Psoas muscle (tissue), 7 donors: ENCODE measurements at regions not wholly inside any gene's neighbourhood (a gene's known extent, or its start where the extent isn't known, plus 50 kb on each side); places are given as distances from the start of the nearest gene placed in this dataset.
"Not testable (repeated sequence)": the region's sequence is repeated elsewhere in the genome, so short reads cannot be mapped to it uniquely, and the experiment has no call there.

ENCODE experiments used
- ATAC-seq, 4 donors: fragments of 200-7000 bp; cut with Tn5 transposase; one replicate each; pipeline ENCODE4 v1.9.1; 2020; ENCODE audit warnings: moderate library complexity in 3 of 4, mild to moderate bottlenecking in 2 of 4
- DNase-seq, 2 donors: peaks; one replicate each; pipeline ENCODE4 v3.0.0-alpha.2; 2020
- H3K27ac ChIP-seq: fragments of 200-600 bp; one replicate; pipeline ENCODE4 v1.8.0; 2022
- H3K27me3 ChIP-seq, 3 donors: fragments of 200-600 bp in 1 of 3; one replicate each; pipeline versions ENCODE4 v1.6.1 to v1.8.0; 2013 to 2022; ENCODE audit warnings: low read length in 2 of 3, mild to moderate bottlenecking in 2 of 3, moderate library complexity in 1 of 3; ENCODE audit not compliant: insufficient read depth in 3 of 3
- H3K36me3 ChIP-seq, 2 donors: fragments of 200-600 bp in 1 of 2; one replicate each; pipeline versions ENCODE4 v1.6.1 to v1.8.0; 2013 to 2022; ENCODE audit warnings: low read depth in 1 of 2, mild to moderate bottlenecking in 1 of 2, moderate library complexity in 1 of 2; ENCODE audit not compliant: insufficient read depth in 1 of 2
- H3K4me1 ChIP-seq: fragments of 200-600 bp; one replicate; pipeline ENCODE4 v1.8.0; 2022
- H3K4me3 ChIP-seq: fragments of 200-600 bp; one replicate; pipeline ENCODE4 v1.8.0; 2022; ENCODE audit warnings: mild to moderate bottlenecking
- H3K9me3 ChIP-seq: fragments of 200-600 bp; one replicate; pipeline ENCODE4 v1.8.0; 2022
- WGBS, 3 donors: extraction: QIAGEN DNeasy Blood & Tissue Kit; methylation state at CpG; one replicate each; pipeline versions ENCODE4 v1.1.6 to v1.1.7; 2013; 5-methylcytosine and 5-hydroxymethylcytosine counted together
- intact Hi-C, 2 donors: fragments of 100-400 bp; cut with DNase I; formaldehyde crosslinking; loops; one replicate each; pipeline versions ENCODE4 v1.11.0 to v1.14.2; 2022
- TF ChIP-seq, protein P1 (sequence below): fragments of 200-600 bp; IDR thresholded peaks from one replicate; pipeline ENCODE4 v1.8.0; 2022; ENCODE audit warnings: antibody characterized with exemption
- donor health status: healthy with polysubstance abuse.
- donor health status: DM: no; HTN: no; CAD: no; lungs with moderate emphysema.
- donor health status: Bipolar disorder and iron deficiency.
- donor health status: healthy.
- donor health status: DM: yes; HTN: yes; CAD: no.
- donor health status: DM: no; HTN: no; CAD: no.
- donor health status: DM: yes; HTN: yes; CAD: no.

DNA sequence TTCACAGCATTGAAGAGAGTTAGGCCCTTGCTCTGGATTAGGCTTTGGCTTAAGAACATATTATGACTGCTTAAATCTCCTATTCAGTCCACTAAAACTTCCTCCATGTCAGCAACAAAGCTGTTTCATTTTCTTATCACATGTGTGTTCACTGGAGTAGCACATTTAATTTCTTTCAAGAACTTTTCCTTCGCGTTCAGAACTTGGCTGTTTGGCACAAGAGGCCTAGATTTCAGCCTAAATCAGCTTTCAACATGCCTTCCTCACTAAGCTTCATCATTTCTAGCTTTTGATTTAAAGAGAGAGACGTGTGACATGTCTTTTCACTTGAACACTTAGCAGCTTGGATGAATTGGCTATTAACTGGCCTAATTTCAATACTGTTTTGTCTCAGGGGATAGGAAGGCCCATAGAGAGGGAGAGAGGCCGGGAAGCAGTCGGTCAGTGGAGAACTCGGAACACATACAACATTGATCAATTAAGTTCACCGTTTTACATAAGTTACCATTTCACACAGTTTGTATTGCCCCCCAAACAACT, 885.2 kb upstream of the AUTS2 start:
- Histone ChIP-seq H3K36me3 (no peaks in the 10 kb centered on the region), H3K4me1 (no peaks in the 10 kb centered on the region), H3K4me3 (no peak overlapping the region), H3K9me3 (no peaks in the 10 kb centered on the region), H3K27me3 (no peaks in the 10 kb centered on the region), H3K27ac (no peak overlapping the region)
- no peak for DNase-seq
- WGBS, 3 donors = 75 to 84% (median 82%) methylated on average over 7 of the region's 7 CpGs
- intact Hi-C loops = loop anchor here in 1 of 2 donors (10.0 kb wide), 1 partner anchor 528 kb away; no protein-coding TSS in a partner anchor
- TF ChIP-seq, protein P1, sequence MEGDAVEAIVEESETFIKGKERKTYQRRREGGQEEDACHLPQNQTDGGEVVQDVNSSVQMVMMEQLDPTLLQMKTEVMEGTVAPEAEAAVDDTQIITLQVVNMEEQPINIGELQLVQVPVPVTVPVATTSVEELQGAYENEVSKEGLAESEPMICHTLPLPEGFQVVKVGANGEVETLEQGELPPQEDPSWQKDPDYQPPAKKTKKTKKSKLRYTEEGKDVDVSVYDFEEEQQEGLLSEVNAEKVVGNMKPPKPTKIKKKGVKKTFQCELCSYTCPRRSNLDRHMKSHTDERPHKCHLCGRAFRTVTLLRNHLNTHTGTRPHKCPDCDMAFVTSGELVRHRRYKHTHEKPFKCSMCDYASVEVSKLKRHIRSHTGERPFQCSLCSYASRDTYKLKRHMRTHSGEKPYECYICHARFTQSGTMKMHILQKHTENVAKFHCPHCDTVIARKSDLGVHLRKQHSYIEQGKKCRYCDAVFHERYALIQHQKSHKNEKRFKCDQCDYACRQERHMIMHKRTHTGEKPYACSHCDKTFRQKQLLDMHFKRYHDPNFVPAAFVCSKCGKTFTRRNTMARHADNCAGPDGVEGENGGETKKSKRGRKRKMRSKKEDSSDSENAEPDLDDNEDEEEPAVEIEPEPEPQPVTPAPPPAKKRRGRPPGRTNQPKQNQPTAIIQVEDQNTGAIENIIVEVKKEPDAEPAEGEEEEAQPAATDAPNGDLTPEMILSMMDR = no peak
- no peak for ATAC-seq

DNA sequence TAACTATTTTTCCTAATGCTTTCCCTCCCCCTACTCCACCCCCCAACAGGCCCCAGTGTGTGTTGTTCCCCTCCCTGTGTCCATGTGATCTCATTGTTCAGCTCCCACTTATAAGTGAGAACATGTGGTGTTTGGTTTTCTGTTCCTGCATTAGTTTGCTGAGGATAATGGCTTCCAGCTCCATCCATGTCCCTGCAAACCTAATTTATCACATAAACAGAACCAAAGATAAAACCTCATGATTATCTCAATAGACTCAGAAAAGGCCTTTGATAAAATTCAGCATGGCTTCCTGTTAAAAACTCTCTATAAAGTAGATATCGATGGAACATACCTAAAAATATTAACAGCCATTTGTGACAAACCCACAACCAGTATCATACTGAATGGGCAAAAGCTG, 884.1 kb upstream of the AUTS2 start:
- H3K27ac ChIP-seq, H3K9me3 ChIP-seq, H3K36me3 ChIP-seq, H3K4me1 ChIP-seq, ATAC-seq, H3K4me3 ChIP-seq, DNase-seq, H3K27me3 ChIP-seq: not testable (repeated sequence)
- intact Hi-C loops = loop anchor here in 1 of 2 donors (10.0 kb wide), 1 partner anchor 529 kb away; no protein-coding TSS in a partner anchor
- WGBS, 3 donors = 93 to 98% (median 95%) methylated on average over 1 of the region's 1 CpG

DNA sequence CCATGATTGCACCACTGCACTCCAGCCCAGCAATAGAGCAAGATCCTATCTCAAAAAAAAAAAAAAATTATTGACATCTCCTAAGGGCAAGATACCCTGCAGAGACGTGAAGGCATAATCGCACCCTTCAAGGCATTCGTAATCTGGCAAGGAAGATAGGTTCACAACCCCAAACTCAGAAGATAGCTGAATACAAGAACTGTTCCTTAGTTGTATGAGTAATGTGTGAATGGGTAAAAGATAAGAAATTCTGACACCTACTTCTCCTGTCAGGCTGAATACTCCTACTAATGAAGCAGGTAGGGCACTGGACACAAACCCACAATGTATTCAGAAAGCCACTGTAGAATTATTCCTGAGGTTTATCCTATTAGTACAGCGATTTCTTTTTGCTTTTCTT, 882.4 kb upstream of the AUTS2 start:
- DNase-seq (no peak), ATAC-seq (no peak)
- Histone ChIP-seq H3K27ac (no peak overlapping the region), H3K4me1 (no peaks in the 10 kb centered on the region), H3K36me3 (no peaks in the 10 kb centered on the region), H3K4me3 (no peak overlapping the region), H3K9me3 (no peaks in the 10 kb centered on the region), H3K27me3 (no peaks in the 10 kb centered on the region)
- intact Hi-C loops = loop anchor here in 1 of 2 donors (10.0 kb wide), 1 partner anchor 531 kb away; no protein-coding TSS in a partner anchor
- WGBS, 3 donors = 69 to 89% (median 87%) methylated on average over 4 of the region's 4 CpGs
- TF ChIP-seq, protein P1 = no peak

DNA sequence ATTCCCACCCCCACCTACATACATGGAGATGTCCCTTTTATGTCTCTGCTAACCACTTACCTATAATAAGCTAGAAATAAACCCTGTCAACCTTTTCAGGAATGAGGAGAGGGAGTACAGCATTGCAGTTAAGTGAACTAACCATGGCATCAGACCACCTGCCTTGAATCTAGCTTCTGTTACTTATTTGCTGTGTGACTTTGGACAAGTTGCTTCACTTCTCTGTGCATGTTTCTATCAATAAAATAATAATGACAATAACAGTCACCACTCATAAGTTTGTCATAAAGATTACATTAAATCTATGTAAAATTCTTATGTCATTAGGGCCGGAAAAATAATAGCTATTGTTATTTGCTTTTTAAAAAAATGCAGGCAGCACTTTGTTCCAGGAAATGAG, 881.1 kb upstream of the AUTS2 start:
- DNase-seq = no peak
- Histone ChIP-seq H3K27me3 (no peaks in the 10 kb centered on the region), H3K27ac (no peak overlapping the region), H3K36me3 (no peaks in the 10 kb centered on the region), H3K4me3 (no peak overlapping the region), H3K4me1 (no peaks in the 10 kb centered on the region), H3K9me3 (no peaks in the 10 kb centered on the region)
- no peak for ATAC-seq
- intact Hi-C loops = loop anchor here in 1 of 2 donors (10.0 kb wide), 1 partner anchor 532 kb away; no protein-coding TSS in a partner anchor
- TF ChIP-seq, protein P1 = no peak
- WGBS, 3 donors = 78 to 83% (median 79%) methylated on average over 1 of the region's 1 CpG

DNA sequence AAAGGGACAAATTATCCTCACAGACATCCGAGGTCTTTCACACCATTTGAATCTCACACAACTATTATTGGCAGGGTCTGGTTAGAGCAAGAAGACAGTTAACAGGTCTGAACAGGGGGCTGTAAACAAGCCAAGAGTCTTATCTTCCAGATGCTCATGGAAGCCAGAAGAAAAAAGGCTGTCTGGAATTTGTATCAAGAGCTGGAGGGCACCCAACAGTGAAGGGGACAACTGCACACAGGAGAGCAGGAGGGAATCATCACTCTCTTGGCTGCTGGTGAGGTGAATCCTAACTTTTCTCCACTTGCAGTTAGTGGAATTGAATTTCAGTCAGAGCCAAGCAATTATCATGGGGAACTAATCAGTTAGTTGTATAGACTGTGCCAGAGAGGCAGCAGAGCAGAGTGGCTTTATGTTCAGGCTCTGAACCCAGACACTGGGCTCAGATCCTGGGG, 880.2 kb upstream of the AUTS2 start:
- no peak overlapping the region for H3K4me3 ChIP-seq
- H3K36me3 ChIP-seq = no peaks in the 10 kb centered on the region
- H3K27ac ChIP-seq = no peak overlapping the region
- WGBS, 3 donors = 0 to 3% (median 3%) methylated on average over 1 of the region's 1 CpG
- no peaks in the 10 kb centered on the region for H3K9me3 ChIP-seq
- no peaks in the 10 kb centered on the region for H3K4me1 ChIP-seq
- TF ChIP-seq, protein P1 = no peak
- intact Hi-C loops = loop anchor here in 1 of 2 donors (10.0 kb wide), 1 partner anchor 533 kb away; no protein-coding TSS in a partner anchor
- DNase-seq (no peak), ATAC-seq (no peak)
- H3K27me3 ChIP-seq = no peaks in the 10 kb centered on the region
